ENCODE measurements at regions not wholly inside any gene's neighbourhood (a gene's known extent, or its start where the extent isn't known, plus 50 kb on each side); places are given as distances from the start of the nearest gene placed in this dataset.

- Histone ChIP-seq H3K27me3 (ENCODE audit: insufficient read depth, low read depth, severe bottlenecking) (no peaks in the 10 kb centered on the region), H3K36me3 (no peaks in the 10 kb centered on the region), H3K27ac (no peak overlapping the region), H3K4me3 (ENCODE audit: low read depth, low read length) (no peak overlapping the region), H3K9me3 (ENCODE audit: severe bottlenecking) (no peaks in the 10 kb centered on the region)
- no peak for DNase-seq
- no peak for TF ChIP-seq CTCF (IDR thresholded peaks at IDR 0.05; ENCODE audit: low read depth, low read length)
Observed at GRCh38 chr13:57918086-57918485, 286.5 kb downstream of the PCDH17 start.

- H3K27ac ChIP-seq, result no peak overlapping the region
- H3K27me3 ChIP-seq (ENCODE audit: insufficient read depth, low read depth, severe bottlenecking), result no peaks in the 10 kb centered on the region
- no peaks in the 10 kb centered on the region for H3K36me3 ChIP-seq
- no peak for TF ChIP-seq CTCF (IDR thresholded peaks at IDR 0.05; ENCODE audit: low read depth, low read length)
- H3K9me3 ChIP-seq (ENCODE audit: severe bottlenecking), result no peaks in the 10 kb centered on the region
- no peak for DNase-seq
- H3K4me3 ChIP-seq (ENCODE audit: low read depth, low read length), result no peak overlapping the region
Observed at GRCh38 chr13:57918913-57919312, 287.4 kb downstream of the PCDH17 start.

GRCh38 chr13:57925250-57925649 lies 293.7 kb downstream of the PCDH17 start:
- no peak for TF ChIP-seq CTCF (IDR thresholded peaks at IDR 0.05; ENCODE audit: low read depth, low read length)
- Histone ChIP-seq H3K27ac (no peak overlapping the region), H3K36me3 (no peaks in the 10 kb centered on the region), H3K4me3 (ENCODE audit: low read depth, low read length) (no peak overlapping the region), H3K27me3 (ENCODE audit: insufficient read depth, low read depth, severe bottlenecking) (no peaks in the 10 kb centered on the region), H3K9me3 (ENCODE audit: severe bottlenecking) (no peaks in the 10 kb centered on the region)
- no peak for DNase-seq

GRCh38 chr13:57925751-57926150 lies 294.2 kb downstream of the PCDH17 start:
- Histone ChIP-seq H3K4me3 (ENCODE audit: low read depth, low read length) (no peak overlapping the region), H3K9me3 (ENCODE audit: severe bottlenecking) (no peaks in the 10 kb centered on the region), H3K36me3 (no peaks in the 10 kb centered on the region), H3K27me3 (ENCODE audit: insufficient read depth, low read depth, severe bottlenecking) (no peaks in the 10 kb centered on the region), H3K27ac (no peak overlapping the region)
- no peak for TF ChIP-seq CTCF (IDR thresholded peaks at IDR 0.05; ENCODE audit: low read depth, low read length)
- no peak for DNase-seq

- Histone ChIP-seq H3K4me3 (ENCODE audit: low read depth, low read length) (no peak overlapping the region), H3K27me3 (ENCODE audit: insufficient read depth, low read depth, severe bottlenecking) (no peaks in the 10 kb centered on the region), H3K27ac (no peak overlapping the region), H3K36me3 (no peaks in the 10 kb centered on the region), H3K9me3 (ENCODE audit: severe bottlenecking) (no peaks in the 10 kb centered on the region)
- TF ChIP-seq CTCF (IDR thresholded peaks at IDR 0.05; ENCODE audit: low read depth, low read length), result no peak
- DNase-seq, result no peak
Observed at GRCh38 chr13:57932061-57932460, 300.5 kb downstream of the PCDH17 start.

- no peak overlapping the region for H3K4me3 ChIP-seq (ENCODE audit: low read depth, low read length)
- H3K27me3 ChIP-seq (ENCODE audit: insufficient read depth, low read depth, severe bottlenecking), result no peaks in the 10 kb centered on the region
- no peaks in the 10 kb centered on the region for H3K36me3 ChIP-seq
- H3K27ac ChIP-seq, result no peak overlapping the region
- DNase-seq, result no peak
- no peaks in the 10 kb centered on the region for H3K9me3 ChIP-seq (ENCODE audit: severe bottlenecking)
- no peak for TF ChIP-seq CTCF (IDR thresholded peaks at IDR 0.05; ENCODE audit: low read depth, low read length)
Observed at GRCh38 chr13:57933606-57934005, 302.1 kb downstream of the PCDH17 start.

All from WERI-Rb-1 (cell line).